Activated CD4-positive, alpha-beta T cell treated with anti-CD3 and anti-CD28 coated beads, Interleukin-2, Interleukin-4, amounts not matched to agents 100 ng/mL and 50 ng/mL, durations not matched to agents 16 hours and 8 hours (primary cell): ENCODE measurements at regions not wholly inside any gene's neighbourhood (a gene's known extent, or its start where the extent isn't known, plus 50 kb on each side); places are given as distances from the start of the nearest gene placed in this dataset.
"Not testable (repeated sequence)": the region's sequence is repeated elsewhere in the genome, so short reads cannot be mapped to it uniquely, and the experiment has no call there.

ENCODE experiments used
- DNase-seq: peaks from one replicate; pipeline ENCODE4 v3.0.0-alpha.2; 2020; ENCODE audit warnings: low spot score

- DNase-seq, result no peak
Observed at GRCh38 chr10:20615395-20615794, 281.7 kb downstream of the NEBL start.

GRCh38 chr10:20614911-20615310, 282.2 kb downstream of the NEBL start:
- DNase-seq, result no peak

- DNase-seq, result no peak
Observed at GRCh38 chr10:20608503-20608902, 288.6 kb downstream of the NEBL start.

- no peak for DNase-seq
Observed at GRCh38 chr10:20606985-20607384, 290.1 kb downstream of the NEBL start.

- no peak for DNase-seq
Observed at GRCh38 chr10:20601941-20602461, 295.1 kb downstream of the NEBL start.

- no peak for DNase-seq
Observed at GRCh38 chr10:20598590-20598989, 298.5 kb downstream of the NEBL start.

- DNase-seq, result no peak
Observed at GRCh38 chr10:20596911-20597310, 300.2 kb downstream of the NEBL start.

- no peak for DNase-seq
Observed at GRCh38 chr10:20596065-20596755, 300.9 kb downstream of the NEBL start.

- no peak for DNase-seq
Observed at GRCh38 chr10:20593649-20594048, 303.5 kb downstream of the NEBL start.

- DNase-seq, result no peak
Observed at GRCh38 chr10:20582041-20582440, 315.1 kb downstream of the NEBL start.

GRCh38 chr10:20573924-20574323, 323.2 kb downstream of the NEBL start:
- no peak for DNase-seq

- not testable (repeated sequence) for DNase-seq
Observed at GRCh38 chr10:20555990-20556389, 341.1 kb downstream of the NEBL start.

- no peak for DNase-seq
Observed at GRCh38 chr10:20552382-20552781, 344.7 kb downstream of the NEBL start.

- no peak for DNase-seq
Observed at GRCh38 chr10:20551761-20552160, 345.4 kb downstream of the NEBL start.

- no peak for DNase-seq
Observed at GRCh38 chr10:20535897-20536881, 360.9 kb downstream of the NEBL start.

- not testable (repeated sequence) for DNase-seq
Observed at GRCh38 chr10:20531241-20531883, 365.7 kb downstream of the NEBL start.

GRCh38 chr10:20521186-20521585, 375.9 kb downstream of the NEBL start:
- no peak for DNase-seq

- DNase-seq, result no peak
Observed at GRCh38 chr10:20515654-20516053, 381.5 kb downstream of the NEBL start.

- DNase-seq, result no peak
Observed at GRCh38 chr10:20512631-20513030, 384.5 kb downstream of the NEBL start.

- DNase-seq, result no peak
Observed at GRCh38 chr10:20508921-20509320, 388.2 kb downstream of the NEBL start.

- DNase-seq, result no peak
Observed at GRCh38 chr10:20502903-20503585, 394.1 kb downstream of the NEBL start.

GRCh38 chr10:20494474-20494873, 402.6 kb downstream of the NEBL start:
- DNase-seq, result peak; percentile 11
